GM12891 (cell line): ENCODE measurements at regions not wholly inside any gene's neighbourhood (a gene's known extent, or its start where the extent isn't known, plus 50 kb on each side); places are given as distances from the start of the nearest gene placed in this dataset.

Experiments
- POLR2A ChIP-seq: IDR thresholded peaks from 2 replicates; pipeline ENCODE4 v1.6.1; 2011; ENCODE audit warnings: low read depth, low read length, control low read depth
- POLR2AphosphoS5 ChIP-seq: IDR thresholded peaks from 2 replicates; pipeline ENCODE4 v1.6.1; 2011; ENCODE audit warnings: low read depth, low read length, control low read depth
- SPI1 ChIP-seq: IDR thresholded peaks from 2 replicates; pipeline ENCODE4 v1.6.1; 2011; ENCODE audit warnings: low read depth, low read length, control low read depth

- no peak for TF ChIP-seq POLR2A
- no peak for TF ChIP-seq SPI1
- TF ChIP-seq POLR2AphosphoS5 = no peak
Measured at GRCh38 chr6:130610303-130610702, 216.9 kb upstream of the SMLR1 start.
